Neural cell (in vitro differentiated cells): ENCODE measurements at regions not wholly inside any gene's neighbourhood (a gene's known extent, or its start where the extent isn't known, plus 50 kb on each side); places are given as distances from the start of the nearest gene placed in this dataset.

ENCODE experiments used
- EP300 ChIP-seq: fragments of 450-650 bp; conservative IDR thresholded peaks from 2 replicates; pipeline ENCODE4 v1.6.1; 2014; ENCODE audit warnings: antibody characterized with exemption, mild to moderate bottlenecking, moderate library complexity; ENCODE audit not compliant: poor library complexity, severe bottlenecking
- EZH2 ChIP-seq: fragments of 200-600, 300-800 bp; shearing (Covaris generic), sonication (generic); IDR thresholded peaks from 2 replicates; pipeline ENCODE4 v1.6.1; 2014; ENCODE audit warnings: antibody characterized with exemption, low read length, borderline replicate concordance, mild to moderate bottlenecking; ENCODE audit not compliant: insufficient read depth, poor library complexity, severe bottlenecking
- MXI1 ChIP-seq: fragments of 450-650 bp; conservative IDR thresholded peaks from 2 replicates; pipeline ENCODE4 v1.6.1; 2014; ENCODE audit warnings: antibody characterized with exemption, mild to moderate bottlenecking; ENCODE audit not compliant: poor library complexity, severe bottlenecking
- POLR2AphosphoS5 ChIP-seq: IDR thresholded peaks from 2 replicates; pipeline ENCODE4 v1.6.1; 2012
- REST ChIP-seq: IDR thresholded peaks from 2 replicates; pipeline ENCODE4 v1.6.1; 2012; ENCODE audit warnings: borderline replicate concordance
- SMC3 ChIP-seq: fragments of 450-650 bp; conservative IDR thresholded peaks from 2 replicates; pipeline ENCODE4 v1.6.1; 2014; ENCODE audit warnings: antibody characterized with exemption, mild to moderate bottlenecking, moderate library complexity; ENCODE audit not compliant: poor library complexity
- TAF1 ChIP-seq: IDR thresholded peaks from 2 replicates; pipeline ENCODE4 v1.6.1; 2012; ENCODE audit warnings: low read depth
- TF ChIP-seq, protein P1 (sequence below): fragments of 450-650 bp; IDR thresholded peaks from 2 replicates; pipeline ENCODE4 v1.5.1; 2014; ENCODE audit warnings: antibody characterized with exemption, mild to moderate bottlenecking, moderate library complexity; ENCODE audit not compliant: poor library complexity, severe bottlenecking

- TF ChIP-seq, protein P1, sequence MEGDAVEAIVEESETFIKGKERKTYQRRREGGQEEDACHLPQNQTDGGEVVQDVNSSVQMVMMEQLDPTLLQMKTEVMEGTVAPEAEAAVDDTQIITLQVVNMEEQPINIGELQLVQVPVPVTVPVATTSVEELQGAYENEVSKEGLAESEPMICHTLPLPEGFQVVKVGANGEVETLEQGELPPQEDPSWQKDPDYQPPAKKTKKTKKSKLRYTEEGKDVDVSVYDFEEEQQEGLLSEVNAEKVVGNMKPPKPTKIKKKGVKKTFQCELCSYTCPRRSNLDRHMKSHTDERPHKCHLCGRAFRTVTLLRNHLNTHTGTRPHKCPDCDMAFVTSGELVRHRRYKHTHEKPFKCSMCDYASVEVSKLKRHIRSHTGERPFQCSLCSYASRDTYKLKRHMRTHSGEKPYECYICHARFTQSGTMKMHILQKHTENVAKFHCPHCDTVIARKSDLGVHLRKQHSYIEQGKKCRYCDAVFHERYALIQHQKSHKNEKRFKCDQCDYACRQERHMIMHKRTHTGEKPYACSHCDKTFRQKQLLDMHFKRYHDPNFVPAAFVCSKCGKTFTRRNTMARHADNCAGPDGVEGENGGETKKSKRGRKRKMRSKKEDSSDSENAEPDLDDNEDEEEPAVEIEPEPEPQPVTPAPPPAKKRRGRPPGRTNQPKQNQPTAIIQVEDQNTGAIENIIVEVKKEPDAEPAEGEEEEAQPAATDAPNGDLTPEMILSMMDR: no peak
- TF ChIP-seq EZH2 (no peak), POLR2AphosphoS5 (no peak), TAF1 (no peak), SMC3 (no peak), EP300 (no peak), REST (no peak), MXI1 (no peak)
These were observed 125.2 kb downstream of the MAP3K21 start for GRCh38 chr1:233452724-233453123.
